ENCODE measurements at regions not wholly inside any gene's neighbourhood (a gene's known extent, or its start where the extent isn't known, plus 50 kb on each side); places are given as distances from the start of the nearest gene placed in this dataset.
A peak's percentile ranks its signal among the peaks of the same experiment; 100 is the strongest.

DNA sequence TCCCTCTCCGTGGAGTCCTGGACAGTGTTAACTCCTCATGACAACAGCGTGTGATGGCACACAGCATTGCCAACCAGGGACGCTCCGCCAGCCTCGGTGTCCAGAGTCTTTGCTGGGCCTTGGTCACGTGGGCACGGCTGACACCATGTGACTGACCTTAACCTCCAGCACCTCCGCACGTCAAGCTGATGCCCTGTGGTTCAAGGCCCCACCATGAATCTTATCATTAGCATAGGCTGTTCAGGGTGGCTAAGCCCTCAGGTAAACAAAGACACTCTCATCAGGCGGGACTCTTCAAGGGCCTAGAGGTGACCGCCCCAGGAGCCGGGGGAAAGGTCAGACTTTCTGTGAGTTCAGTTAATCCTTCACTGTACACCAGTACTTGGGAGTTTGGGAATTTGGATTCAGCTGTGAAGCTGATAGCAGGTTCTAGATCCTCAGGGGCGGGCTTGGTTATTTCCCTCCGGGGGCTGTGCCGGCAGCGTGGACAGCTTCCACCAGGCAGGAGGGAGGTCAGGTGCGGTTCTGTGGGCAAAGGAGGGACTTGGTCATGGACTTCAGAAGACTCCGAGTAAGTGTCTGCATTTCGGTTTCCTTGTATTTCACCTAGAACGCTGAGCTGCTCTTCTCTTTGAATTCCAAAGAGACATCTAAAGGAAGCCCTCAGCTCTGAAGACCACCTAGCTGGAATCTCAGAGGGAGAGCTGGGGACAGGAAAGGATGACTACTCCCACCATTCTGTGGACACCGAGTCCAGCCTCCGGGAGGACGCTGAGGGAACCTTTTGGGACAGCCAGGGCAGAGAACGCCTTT, 195.5 kb upstream of the CIBAR2 start (continued):
- TF ChIP-seq, protein P1, sequence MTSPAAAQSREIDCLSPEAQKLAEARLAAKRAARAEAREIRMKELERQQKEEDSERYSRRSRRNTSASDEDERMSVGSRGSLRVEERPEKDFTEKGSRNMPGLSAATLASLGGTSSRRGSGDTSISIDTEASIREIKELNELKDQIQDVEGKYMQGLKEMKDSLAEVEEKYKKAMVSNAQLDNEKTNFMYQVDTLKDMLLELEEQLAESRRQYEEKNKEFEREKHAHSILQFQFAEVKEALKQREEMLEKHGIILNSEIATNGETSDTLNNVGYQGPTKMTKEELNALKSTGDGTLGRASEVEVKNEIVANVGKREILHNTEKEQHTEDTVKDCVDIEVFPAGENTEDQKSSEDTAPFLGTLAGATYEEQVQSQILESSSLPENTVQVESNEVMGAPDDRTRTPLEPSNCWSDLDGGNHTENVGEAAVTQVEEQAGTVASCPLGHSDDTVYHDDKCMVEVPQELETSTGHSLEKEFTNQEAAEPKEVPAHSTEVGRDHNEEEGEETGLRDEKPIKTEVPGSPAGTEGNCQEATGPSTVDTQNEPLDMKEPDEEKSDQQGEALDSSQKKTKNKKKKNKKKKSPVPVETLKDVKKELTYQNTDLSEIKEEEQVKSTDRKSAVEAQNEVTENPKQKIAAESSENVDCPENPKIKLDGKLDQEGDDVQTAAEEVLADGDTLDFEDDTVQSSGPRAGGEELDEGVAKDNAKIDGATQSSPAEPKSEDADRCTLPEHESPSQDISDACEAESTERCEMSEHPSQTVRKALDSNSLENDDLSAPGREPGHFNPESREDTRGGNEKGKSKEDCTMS (CRISPR knock-in tag; conservative IDR thresholded peaks at IDR 0.05): no peak
- TF ChIP-seq ATM (IDR thresholded peaks at IDR 0.05; ENCODE audit: borderline replicate concordance): no peak
- 0 out of 2 replicates have a peak, but pooled peaks have one; percentile 10 for TF ChIP-seq ZC3H13 (CRISPR knock-in tag; IDR thresholded peaks at IDR 0.05)
- TF ChIP-seq MXD4 (CRISPR knock-in tag; IDR thresholded peaks at IDR 0.05): peak; percentile 93; the same call in 1 of the 2 replicates
- peak; percentile 53; the same call in 1 of the 2 replicates for TF ChIP-seq RFX5 (IDR thresholded peaks at IDR 0.05; ENCODE audit: low read depth, low read length)
- peak; percentile 64 for TF ChIP-seq ZNF143 (CRISPR knock-in tag; IDR thresholded peaks at IDR 0.05)
- no peak for TF ChIP-seq HNRNPH1 (optimal IDR thresholded peaks at IDR 0.05; ENCODE audit: low read depth, low read length)
- peak; percentile 20; the same call in 1 of the 2 replicates for TF ChIP-seq GPN1 (CRISPR knock-in tag; IDR thresholded peaks at IDR 0.05; ENCODE audit: borderline replicate concordance)
- TF ChIP-seq, protein P2, sequence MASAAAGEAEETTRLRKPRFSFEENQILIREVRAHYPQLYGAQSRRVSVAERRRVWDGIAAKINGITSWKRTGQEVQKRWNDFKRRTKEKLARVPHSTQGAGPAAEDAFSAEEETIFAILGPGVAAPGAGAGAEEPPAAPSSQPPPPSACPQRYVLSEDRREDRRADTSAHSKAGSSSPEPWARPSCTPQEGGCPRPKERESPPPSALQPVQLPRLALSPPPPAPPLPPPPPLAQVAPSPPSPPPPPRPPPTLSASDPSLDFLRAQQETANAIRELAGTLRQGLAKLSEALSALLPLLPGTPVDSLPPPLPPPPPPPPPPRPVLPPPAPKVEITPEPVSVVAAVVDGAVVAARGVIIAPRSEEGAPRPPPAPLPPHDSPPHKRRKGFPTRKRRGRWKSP (CRISPR knock-in tag; IDR thresholded peaks at IDR 0.05): peak; percentile 78; the same call in 1 of the 2 replicates
- TF ChIP-seq, protein P3, sequence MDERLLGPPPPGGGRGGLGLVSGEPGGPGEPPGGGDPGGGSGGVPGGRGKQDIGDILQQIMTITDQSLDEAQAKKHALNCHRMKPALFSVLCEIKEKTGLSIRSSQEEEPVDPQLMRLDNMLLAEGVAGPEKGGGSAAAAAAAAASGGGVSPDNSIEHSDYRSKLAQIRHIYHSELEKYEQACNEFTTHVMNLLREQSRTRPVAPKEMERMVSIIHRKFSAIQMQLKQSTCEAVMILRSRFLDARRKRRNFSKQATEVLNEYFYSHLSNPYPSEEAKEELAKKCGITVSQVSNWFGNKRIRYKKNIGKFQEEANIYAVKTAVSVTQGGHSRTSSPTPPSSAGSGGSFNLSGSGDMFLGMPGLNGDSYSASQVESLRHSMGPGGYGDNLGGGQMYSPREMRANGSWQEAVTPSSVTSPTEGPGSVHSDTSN (CRISPR knock-in tag; IDR thresholded peaks at IDR 0.05): peak; percentile 74
- no peak for TF ChIP-seq ZNF777 (CRISPR knock-in tag; IDR thresholded peaks at IDR 0.05)
- peak; percentile 98; the same call in 1 of the 2 replicates for TF ChIP-seq NR1H2 (CRISPR knock-in tag; IDR thresholded peaks at IDR 0.05; ENCODE audit: borderline replicate concordance, low read depth)
- no peak; the same call in 1 of the 2 replicates for TF ChIP-seq MTF1 (CRISPR knock-in tag; IDR thresholded peaks at IDR 0.05)
- TF ChIP-seq, protein P4, sequence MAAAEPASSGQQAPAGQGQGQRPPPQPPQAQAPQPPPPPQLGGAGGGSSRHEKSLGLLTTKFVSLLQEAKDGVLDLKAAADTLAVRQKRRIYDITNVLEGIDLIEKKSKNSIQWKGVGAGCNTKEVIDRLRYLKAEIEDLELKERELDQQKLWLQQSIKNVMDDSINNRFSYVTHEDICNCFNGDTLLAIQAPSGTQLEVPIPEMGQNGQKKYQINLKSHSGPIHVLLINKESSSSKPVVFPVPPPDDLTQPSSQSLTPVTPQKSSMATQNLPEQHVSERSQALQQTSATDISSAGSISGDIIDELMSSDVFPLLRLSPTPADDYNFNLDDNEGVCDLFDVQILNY (CRISPR knock-in tag; conservative IDR thresholded peaks at IDR 0.05): no peak
- TF ChIP-seq ZFP1 (CRISPR knock-in tag; IDR thresholded peaks at IDR 0.05): peak; percentile 95
- no peak for TF ChIP-seq ZBTB1 (CRISPR knock-in tag; IDR thresholded peaks at IDR 0.05; ENCODE audit: borderline replicate concordance)
- peak; percentile 80 for TF ChIP-seq GATAD1 (CRISPR knock-in tag; IDR thresholded peaks at IDR 0.05)
- TF ChIP-seq ZNF572 (CRISPR knock-in tag; IDR thresholded peaks at IDR 0.05): no peak
- no peak for TF ChIP-seq ZNF207 (IDR thresholded peaks at IDR 0.05; ENCODE audit: borderline replicate concordance)
- peak; percentile 95 for TF ChIP-seq TOPORS (CRISPR knock-in tag; IDR thresholded peaks at IDR 0.05)
- peak; percentile 99 for TF ChIP-seq ZNF136 (CRISPR knock-in tag; IDR thresholded peaks at IDR 0.05; ENCODE audit: low read depth)
- TF ChIP-seq, protein P5, sequence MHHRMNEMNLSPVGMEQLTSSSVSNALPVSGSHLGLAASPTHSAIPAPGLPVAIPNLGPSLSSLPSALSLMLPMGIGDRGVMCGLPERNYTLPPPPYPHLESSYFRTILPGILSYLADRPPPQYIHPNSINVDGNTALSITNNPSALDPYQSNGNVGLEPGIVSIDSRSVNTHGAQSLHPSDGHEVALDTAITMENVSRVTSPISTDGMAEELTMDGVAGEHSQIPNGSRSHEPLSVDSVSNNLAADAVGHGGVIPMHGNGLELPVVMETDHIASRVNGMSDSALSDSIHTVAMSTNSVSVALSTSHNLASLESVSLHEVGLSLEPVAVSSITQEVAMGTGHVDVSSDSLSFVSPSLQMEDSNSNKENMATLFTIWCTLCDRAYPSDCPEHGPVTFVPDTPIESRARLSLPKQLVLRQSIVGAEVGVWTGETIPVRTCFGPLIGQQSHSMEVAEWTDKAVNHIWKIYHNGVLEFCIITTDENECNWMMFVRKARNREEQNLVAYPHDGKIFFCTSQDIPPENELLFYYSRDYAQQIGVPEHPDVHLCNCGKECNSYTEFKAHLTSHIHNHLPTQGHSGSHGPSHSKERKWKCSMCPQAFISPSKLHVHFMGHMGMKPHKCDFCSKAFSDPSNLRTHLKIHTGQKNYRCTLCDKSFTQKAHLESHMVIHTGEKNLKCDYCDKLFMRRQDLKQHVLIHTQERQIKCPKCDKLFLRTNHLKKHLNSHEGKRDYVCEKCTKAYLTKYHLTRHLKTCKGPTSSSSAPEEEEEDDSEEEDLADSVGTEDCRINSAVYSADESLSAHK (CRISPR knock-in tag; IDR thresholded peaks at IDR 0.05; ENCODE audit: borderline replicate concordance): peak; percentile 21; the same call in 1 of the 2 replicates
- peak; percentile 88; the same call in 1 of the 2 replicates for TF ChIP-seq ZBTB8A (CRISPR knock-in tag; IDR thresholded peaks at IDR 0.05; ENCODE audit: borderline replicate concordance, low read depth)
